ENCODE measurements at regions not wholly inside any gene's neighbourhood (a gene's known extent, or its start where the extent isn't known, plus 50 kb on each side); places are given as distances from the start of the nearest gene placed in this dataset.

GRCh38 chr2:19714926-19715325, 186.9 kb downstream of the TTC32 start:
- Mint-ChIP-seq H3K27me3 (peaks cover 5% of the 10 kb centered on the region), H3K27ac (no peak overlapping the region), H3K4me1 (ENCODE audit: low read depth) (no peaks in the 10 kb centered on the region), H3K36me3 (ENCODE audit: low read depth) (no peaks in the 10 kb centered on the region), H3K4me3 (no peak overlapping the region), H3K9me3 (peaks cover 1% of the 10 kb centered on the region)
- DNase-seq (no peak), ATAC-seq (no peak)
- TF ChIP-seq CTCF (IDR thresholded peaks at IDR 0.05) = no peak
- intact Hi-C loops (cut with micrococcal nuclease) = no loop called here
- ChIA-PET CTCF (no interaction called here), POLR2A (no interaction called here)

- DNase-seq (no peak), ATAC-seq (no peak)
- H3K4me3 Mint-ChIP-seq = no peak overlapping the region
- ChIA-PET POLR2A (no interaction called here), CTCF (no interaction called here)
- no peak for TF ChIP-seq CTCF (IDR thresholded peaks at IDR 0.05)
- H3K36me3 Mint-ChIP-seq (ENCODE audit: low read depth) = no peaks in the 10 kb centered on the region
- peaks cover 4% of the 10 kb centered on the region for H3K27me3 Mint-ChIP-seq
- intact Hi-C loops (cut with micrococcal nuclease) = no loop called here
- H3K4me1 Mint-ChIP-seq (ENCODE audit: low read depth) = no peaks in the 10 kb centered on the region
- H3K27ac Mint-ChIP-seq = no peak overlapping the region
- peaks cover 1% of the 10 kb centered on the region for H3K9me3 Mint-ChIP-seq
These were observed 188.9 kb downstream of the TTC32 start for GRCh38 chr2:19712850-19713249.

GRCh38 chr2:19711470-19712372, 190.1 kb downstream of the TTC32 start:
- ATAC-seq (no peak), DNase-seq (no peak)
- Mint-ChIP-seq H3K27me3 (peaks cover 4% of the 10 kb centered on the region), H3K27ac (no peak overlapping the region), H3K9me3 (peaks cover 1% of the 10 kb centered on the region), H3K4me1 (ENCODE audit: low read depth) (no peaks in the 10 kb centered on the region), H3K36me3 (ENCODE audit: low read depth) (no peaks in the 10 kb centered on the region), H3K4me3 (no peak overlapping the region)
- ChIA-PET CTCF (no interaction called here), POLR2A (no interaction called here)
- intact Hi-C loops (cut with micrococcal nuclease) = no loop called here
- TF ChIP-seq CTCF (IDR thresholded peaks at IDR 0.05) = no peak

GRCh38 chr2:19710230-19710629, 191.6 kb downstream of the TTC32 start:
- intact Hi-C loops (cut with micrococcal nuclease) = no loop called here
- no peaks in the 10 kb centered on the region for H3K4me1 Mint-ChIP-seq (ENCODE audit: low read depth)
- DNase-seq (no peak), ATAC-seq (no peak)
- H3K36me3 Mint-ChIP-seq (ENCODE audit: low read depth) = no peaks in the 10 kb centered on the region
- peaks cover 1% of the 10 kb centered on the region for H3K9me3 Mint-ChIP-seq
- H3K4me3 Mint-ChIP-seq = no peak overlapping the region
- H3K27me3 Mint-ChIP-seq = peaks cover 2% of the 10 kb centered on the region
- no peak overlapping the region for H3K27ac Mint-ChIP-seq
- ChIA-PET CTCF (no interaction called here), POLR2A (interaction anchor here (1.0 kb wide), 1 partner anchor 40 kb away, joined by 3 read pairs; no protein-coding TSS in a partner anchor)
- no peak for TF ChIP-seq CTCF (IDR thresholded peaks at IDR 0.05)

- TF ChIP-seq CTCF (IDR thresholded peaks at IDR 0.05) = no peak
- Mint-ChIP-seq H3K4me3 (no peak overlapping the region), H3K36me3 (ENCODE audit: low read depth) (no peaks in the 10 kb centered on the region), H3K27ac (no peak overlapping the region), H3K4me1 (ENCODE audit: low read depth) (no peaks in the 10 kb centered on the region), H3K27me3 (no peaks in the 10 kb centered on the region), H3K9me3 (peaks cover 1% of the 10 kb centered on the region)
- DNase-seq (no peak), ATAC-seq (no peak)
- intact Hi-C loops (cut with micrococcal nuclease) = no loop called here
- ChIA-PET POLR2A (no interaction called here), CTCF (no interaction called here)
These were observed 192.2 kb downstream of the TTC32 start for GRCh38 chr2:19709553-19709952.
